ENCODE measurements at regions not wholly inside any gene's neighbourhood (a gene's known extent, or its start where the extent isn't known, plus 50 kb on each side); places are given as distances from the start of the nearest gene placed in this dataset.

DNA sequence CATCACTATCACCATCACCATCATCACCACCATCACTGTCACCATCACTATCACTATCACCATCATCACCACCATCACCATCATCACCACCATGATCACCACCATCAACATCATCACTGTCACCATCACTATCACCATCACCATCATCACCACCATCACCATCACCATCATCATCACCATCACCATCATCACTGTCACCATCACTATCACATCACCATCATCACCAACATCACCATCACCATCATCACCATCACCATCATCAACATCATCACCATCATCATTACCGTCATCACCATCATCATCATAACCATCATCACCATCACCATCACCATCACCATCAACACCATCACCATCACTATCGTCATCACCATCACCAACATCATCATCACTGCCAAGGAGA is 273.8 kb downstream of the FOXL1 start:
- DNase-seq, result no peak
- H3K9me3 ChIP-seq, result no peaks in the 10 kb centered on the region
- no peak overlapping the region for H3K27ac ChIP-seq
- no peak for TF ChIP-seq POLR2A (IDR thresholded peaks at IDR 0.05)
- TF ChIP-seq, protein P1, sequence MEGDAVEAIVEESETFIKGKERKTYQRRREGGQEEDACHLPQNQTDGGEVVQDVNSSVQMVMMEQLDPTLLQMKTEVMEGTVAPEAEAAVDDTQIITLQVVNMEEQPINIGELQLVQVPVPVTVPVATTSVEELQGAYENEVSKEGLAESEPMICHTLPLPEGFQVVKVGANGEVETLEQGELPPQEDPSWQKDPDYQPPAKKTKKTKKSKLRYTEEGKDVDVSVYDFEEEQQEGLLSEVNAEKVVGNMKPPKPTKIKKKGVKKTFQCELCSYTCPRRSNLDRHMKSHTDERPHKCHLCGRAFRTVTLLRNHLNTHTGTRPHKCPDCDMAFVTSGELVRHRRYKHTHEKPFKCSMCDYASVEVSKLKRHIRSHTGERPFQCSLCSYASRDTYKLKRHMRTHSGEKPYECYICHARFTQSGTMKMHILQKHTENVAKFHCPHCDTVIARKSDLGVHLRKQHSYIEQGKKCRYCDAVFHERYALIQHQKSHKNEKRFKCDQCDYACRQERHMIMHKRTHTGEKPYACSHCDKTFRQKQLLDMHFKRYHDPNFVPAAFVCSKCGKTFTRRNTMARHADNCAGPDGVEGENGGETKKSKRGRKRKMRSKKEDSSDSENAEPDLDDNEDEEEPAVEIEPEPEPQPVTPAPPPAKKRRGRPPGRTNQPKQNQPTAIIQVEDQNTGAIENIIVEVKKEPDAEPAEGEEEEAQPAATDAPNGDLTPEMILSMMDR (IDR thresholded peaks at IDR 0.05), result no peak
- intact Hi-C loops (cut with DNase I; ENCODE audit: low total_unique reads), result no loop called here
- H3K4me1 ChIP-seq, result no peaks in the 10 kb centered on the region
- no peak overlapping the region for H3K4me3 ChIP-seq
- no peaks in the 10 kb centered on the region for H3K27me3 ChIP-seq
- WGBS, 2 donors, result 92 to 100% methylated on average over 2 of the region's 2 CpGs
- H3K36me3 ChIP-seq (ENCODE audit: low read depth, missing control alignments), result no peaks in the 10 kb centered on the region

- Histone ChIP-seq H3K27ac (no peak overlapping the region), H3K4me3 (no peak overlapping the region), H3K9me3 (no peaks in the 10 kb centered on the region), H3K27me3 (no peaks in the 10 kb centered on the region), H3K4me1 (no peaks in the 10 kb centered on the region), H3K36me3 (ENCODE audit: low read depth, missing control alignments) (no peaks in the 10 kb centered on the region)
- intact Hi-C loops (cut with DNase I; ENCODE audit: low total_unique reads), result no loop called here
- 45 to 54% methylated on average over 11 of the region's 11 CpGs for WGBS, 2 donors
- DNase-seq, result no peak
- no peak for TF ChIP-seq POLR2A (IDR thresholded peaks at IDR 0.05)
- TF ChIP-seq, protein P1 (IDR thresholded peaks at IDR 0.05), result no peak
Measured at GRCh38 chr16:86854058-86854621, 275.8 kb downstream of the FOXL1 start.

DNA sequence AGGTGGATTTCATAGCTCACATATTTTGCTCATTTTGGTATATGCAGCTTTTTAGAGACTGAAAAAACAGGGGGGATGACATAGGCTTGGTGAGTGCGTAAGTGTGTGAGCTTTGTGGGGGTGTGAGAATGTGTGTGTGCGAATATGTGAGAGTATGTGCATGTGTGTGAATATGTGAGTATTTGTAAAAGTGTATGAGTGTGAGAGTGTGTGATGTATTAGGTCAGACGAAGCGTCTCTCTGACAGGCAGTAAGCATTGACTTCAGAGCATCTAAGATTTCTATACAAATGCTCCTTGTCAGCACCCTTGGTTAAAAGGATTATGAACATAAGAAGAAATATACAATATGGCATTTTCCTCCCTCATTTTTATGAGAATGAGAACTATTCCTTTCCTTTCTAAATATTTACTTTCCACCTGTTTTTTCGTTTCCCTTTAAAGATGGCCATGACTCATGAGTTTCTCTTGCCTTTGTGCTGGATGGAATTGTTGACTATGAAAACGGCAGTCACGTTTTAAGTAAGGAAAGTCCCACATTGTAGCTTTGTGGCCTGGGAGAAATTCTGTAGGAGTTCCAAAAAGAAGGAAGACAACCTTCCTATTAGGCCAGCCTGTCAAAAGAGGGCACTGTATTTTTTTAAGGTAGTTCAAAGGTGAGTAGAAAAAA is 276.4 kb downstream of the FOXL1 start:
- Histone ChIP-seq H3K4me1 (no peaks in the 10 kb centered on the region), H3K9me3 (no peaks in the 10 kb centered on the region), H3K4me3 (no peak overlapping the region), H3K27ac (no peak overlapping the region), H3K27me3 (no peaks in the 10 kb centered on the region), H3K36me3 (ENCODE audit: low read depth, missing control alignments) (no peaks in the 10 kb centered on the region)
- WGBS, 2 donors, result 72 to 83% methylated on average over 7 of the region's 7 CpGs
- no peak for TF ChIP-seq POLR2A (IDR thresholded peaks at IDR 0.05)
- TF ChIP-seq, protein P1 (IDR thresholded peaks at IDR 0.05), result no peak
- no peak for DNase-seq
- intact Hi-C loops (cut with DNase I; ENCODE audit: low total_unique reads), result no loop called here

GRCh38 chr16:86856946-86857586 is 278.7 kb downstream of the FOXL1 start:
- Histone ChIP-seq H3K4me1 (no peaks in the 10 kb centered on the region), H3K36me3 (ENCODE audit: low read depth, missing control alignments) (no peaks in the 10 kb centered on the region), H3K27me3 (no peaks in the 10 kb centered on the region), H3K9me3 (no peaks in the 10 kb centered on the region), H3K27ac (no peak overlapping the region), H3K4me3 (no peak overlapping the region)
- 85 to 86% methylated on average over 14 to 15 of the region's 15 CpGs for WGBS, 2 donors
- TF ChIP-seq POLR2A (IDR thresholded peaks at IDR 0.05), result no peak
- TF ChIP-seq, protein P1 (IDR thresholded peaks at IDR 0.05), result no peak
- intact Hi-C loops (cut with DNase I; ENCODE audit: low total_unique reads), result no loop called here
- DNase-seq, result no peak
